ENCODE measurements at regions not wholly inside any gene's neighbourhood (a gene's known extent, or its start where the extent isn't known, plus 50 kb on each side); places are given as distances from the start of the nearest gene placed in this dataset.

DNA sequence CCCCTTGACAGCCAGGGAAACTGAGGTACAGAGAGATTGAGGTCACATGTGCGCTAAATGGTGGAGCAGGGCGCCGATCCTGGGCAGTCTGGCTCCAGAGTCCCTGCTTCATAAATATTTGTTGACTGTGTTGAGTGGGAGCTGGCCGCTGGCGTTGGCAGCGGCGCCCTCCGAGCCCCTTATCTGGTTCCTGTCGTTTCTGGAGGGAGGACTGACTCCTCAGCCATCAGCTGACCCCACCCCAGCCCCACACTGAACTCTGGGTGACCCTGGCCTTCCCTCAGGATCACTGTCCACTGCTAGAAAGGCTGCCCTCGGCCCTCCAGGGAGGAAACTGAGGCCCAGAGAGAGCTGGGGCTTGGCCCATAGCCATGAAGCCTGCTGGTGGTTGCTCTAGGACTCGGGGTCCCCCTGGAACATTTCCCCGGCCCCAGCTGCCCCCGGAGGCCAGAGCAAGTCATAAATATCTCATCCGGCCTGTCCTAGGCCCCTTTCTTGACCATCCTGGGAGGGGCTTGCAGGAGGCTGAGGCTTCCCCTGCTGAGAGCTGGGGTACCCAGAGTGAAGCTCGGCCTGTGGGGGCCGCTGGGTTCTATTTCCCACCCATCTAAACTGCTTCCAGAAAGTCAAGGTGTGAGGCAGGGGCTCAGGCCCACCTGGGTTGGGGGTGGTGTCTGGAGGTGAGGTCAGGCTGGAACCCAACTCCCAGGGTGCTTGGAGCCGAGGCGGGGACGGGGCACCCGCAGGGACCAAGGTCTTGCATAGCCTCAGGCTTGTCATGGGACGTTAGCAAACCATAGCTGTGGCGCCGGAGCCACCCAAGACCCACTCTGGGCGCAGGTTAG is 51.7 kb upstream of the GSE1 start:
- TF ChIP-seq, protein P1, sequence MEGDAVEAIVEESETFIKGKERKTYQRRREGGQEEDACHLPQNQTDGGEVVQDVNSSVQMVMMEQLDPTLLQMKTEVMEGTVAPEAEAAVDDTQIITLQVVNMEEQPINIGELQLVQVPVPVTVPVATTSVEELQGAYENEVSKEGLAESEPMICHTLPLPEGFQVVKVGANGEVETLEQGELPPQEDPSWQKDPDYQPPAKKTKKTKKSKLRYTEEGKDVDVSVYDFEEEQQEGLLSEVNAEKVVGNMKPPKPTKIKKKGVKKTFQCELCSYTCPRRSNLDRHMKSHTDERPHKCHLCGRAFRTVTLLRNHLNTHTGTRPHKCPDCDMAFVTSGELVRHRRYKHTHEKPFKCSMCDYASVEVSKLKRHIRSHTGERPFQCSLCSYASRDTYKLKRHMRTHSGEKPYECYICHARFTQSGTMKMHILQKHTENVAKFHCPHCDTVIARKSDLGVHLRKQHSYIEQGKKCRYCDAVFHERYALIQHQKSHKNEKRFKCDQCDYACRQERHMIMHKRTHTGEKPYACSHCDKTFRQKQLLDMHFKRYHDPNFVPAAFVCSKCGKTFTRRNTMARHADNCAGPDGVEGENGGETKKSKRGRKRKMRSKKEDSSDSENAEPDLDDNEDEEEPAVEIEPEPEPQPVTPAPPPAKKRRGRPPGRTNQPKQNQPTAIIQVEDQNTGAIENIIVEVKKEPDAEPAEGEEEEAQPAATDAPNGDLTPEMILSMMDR (IDR thresholded peaks at IDR 0.05; ENCODE audit: poor library complexity, severe bottlenecking) = no peak
- TF ChIP-seq EP300 (conservative IDR thresholded peaks at IDR 0.05; ENCODE audit: poor library complexity, severe bottlenecking) (no peak), EZH2 (IDR thresholded peaks at IDR 0.05; ENCODE audit: borderline replicate concordance, insufficient read depth, low read length, poor library complexity, severe bottlenecking) (no peak), RAD21 (conservative IDR thresholded peaks at IDR 0.05) (no peak), TAF1 (IDR thresholded peaks at IDR 0.05; ENCODE audit: low read depth) (no peak)
- TF ChIP-seq, protein P2, sequence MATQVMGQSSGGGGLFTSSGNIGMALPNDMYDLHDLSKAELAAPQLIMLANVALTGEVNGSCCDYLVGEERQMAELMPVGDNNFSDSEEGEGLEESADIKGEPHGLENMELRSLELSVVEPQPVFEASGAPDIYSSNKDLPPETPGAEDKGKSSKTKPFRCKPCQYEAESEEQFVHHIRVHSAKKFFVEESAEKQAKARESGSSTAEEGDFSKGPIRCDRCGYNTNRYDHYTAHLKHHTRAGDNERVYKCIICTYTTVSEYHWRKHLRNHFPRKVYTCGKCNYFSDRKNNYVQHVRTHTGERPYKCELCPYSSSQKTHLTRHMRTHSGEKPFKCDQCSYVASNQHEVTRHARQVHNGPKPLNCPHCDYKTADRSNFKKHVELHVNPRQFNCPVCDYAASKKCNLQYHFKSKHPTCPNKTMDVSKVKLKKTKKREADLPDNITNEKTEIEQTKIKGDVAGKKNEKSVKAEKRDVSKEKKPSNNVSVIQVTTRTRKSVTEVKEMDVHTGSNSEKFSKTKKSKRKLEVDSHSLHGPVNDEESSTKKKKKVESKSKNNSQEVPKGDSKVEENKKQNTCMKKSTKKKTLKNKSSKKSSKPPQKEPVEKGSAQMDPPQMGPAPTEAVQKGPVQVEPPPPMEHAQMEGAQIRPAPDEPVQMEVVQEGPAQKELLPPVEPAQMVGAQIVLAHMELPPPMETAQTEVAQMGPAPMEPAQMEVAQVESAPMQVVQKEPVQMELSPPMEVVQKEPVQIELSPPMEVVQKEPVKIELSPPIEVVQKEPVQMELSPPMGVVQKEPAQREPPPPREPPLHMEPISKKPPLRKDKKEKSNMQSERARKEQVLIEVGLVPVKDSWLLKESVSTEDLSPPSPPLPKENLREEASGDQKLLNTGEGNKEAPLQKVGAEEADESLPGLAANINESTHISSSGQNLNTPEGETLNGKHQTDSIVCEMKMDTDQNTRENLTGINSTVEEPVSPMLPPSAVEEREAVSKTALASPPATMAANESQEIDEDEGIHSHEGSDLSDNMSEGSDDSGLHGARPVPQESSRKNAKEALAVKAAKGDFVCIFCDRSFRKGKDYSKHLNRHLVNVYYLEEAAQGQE (IDR thresholded peaks at IDR 0.05; ENCODE audit: borderline replicate concordance) = no peak
